Activated CD4-positive, alpha-beta T cell treated with anti-CD3 and anti-CD28 coated beads, Interleukin-2, Interleukin-4, amounts not matched to agents 100 ng/mL and 50 ng/mL, durations not matched to agents 16 hours and 8 hours (primary cell): ENCODE measurements at regions not wholly inside any gene's neighbourhood (a gene's known extent, or its start where the extent isn't known, plus 50 kb on each side); places are given as distances from the start of the nearest gene placed in this dataset.
A peak's percentile ranks its signal among the peaks of the same experiment; 100 is the strongest.

Experiments used
- DNase-seq: peaks from one replicate; pipeline ENCODE4 v3.0.0-alpha.2; 2020; ENCODE audit warnings: low spot score

- no peak for DNase-seq
Observed at GRCh38 chr1:103250441-103250861, 142.1 kb upstream of the COL11A1 start.

GRCh38 chr1:103248417-103249102, 140.2 kb upstream of the COL11A1 start:
- no peak for DNase-seq

DNA sequence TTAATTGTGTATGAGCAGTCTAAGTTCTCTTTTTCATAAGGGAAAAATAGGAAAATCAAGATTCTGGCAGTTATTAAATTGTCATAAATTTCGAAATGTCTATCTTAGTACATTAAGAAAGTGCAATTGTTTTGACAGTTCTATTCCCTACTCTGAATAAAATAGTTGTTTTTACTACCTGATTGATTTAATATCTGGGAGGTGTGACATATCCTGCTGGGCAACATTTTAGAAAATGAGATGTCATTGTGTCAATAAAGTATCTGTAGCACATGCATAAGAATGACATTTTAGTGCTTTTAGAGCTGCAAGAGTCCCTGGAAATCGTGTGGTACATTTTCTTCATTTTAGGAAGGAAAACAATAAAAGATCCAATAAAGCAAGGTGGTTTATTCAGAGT, 139.2 kb upstream of the COL11A1 start:
- DNase-seq, result no peak

DNA sequence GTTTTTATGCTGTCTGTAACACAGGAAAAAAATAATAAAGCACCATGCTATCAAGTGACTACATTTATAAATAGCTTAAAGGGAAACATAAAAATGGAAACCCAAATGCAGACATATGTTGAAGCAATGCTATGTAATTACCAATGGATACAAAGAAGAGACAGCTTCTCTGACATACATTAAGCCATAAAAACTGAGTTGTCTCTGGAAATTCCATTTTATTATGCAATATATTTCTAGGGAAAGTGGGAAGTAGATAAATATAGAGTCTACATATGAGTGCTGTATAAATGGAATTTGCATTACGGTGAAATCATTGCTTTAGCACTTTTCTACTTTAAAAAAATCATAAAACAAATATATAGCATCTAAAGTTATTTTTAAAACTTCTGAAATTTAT, 135.2 kb upstream of the COL11A1 start:
- DNase-seq, result no peak

DNA sequence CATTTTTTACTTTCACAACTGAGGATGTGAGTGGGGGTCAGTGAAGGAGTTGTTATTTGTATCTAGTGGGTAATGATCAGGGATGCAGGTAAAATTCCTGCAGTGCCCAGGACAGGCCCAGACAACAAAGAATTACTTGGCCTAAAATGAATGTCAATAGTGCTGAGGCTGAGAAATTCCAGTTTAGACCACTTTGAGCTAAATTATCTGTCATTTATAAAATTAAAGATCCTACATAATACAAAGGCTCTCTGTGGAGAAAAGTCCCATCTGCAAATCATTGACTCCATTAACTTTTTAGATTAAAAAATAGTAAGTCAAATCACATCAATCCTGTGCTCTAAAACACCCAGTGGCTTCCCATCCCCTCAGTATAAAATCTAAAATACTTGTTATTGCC, 130.7 kb upstream of the COL11A1 start:
- no peak for DNase-seq

DNA sequence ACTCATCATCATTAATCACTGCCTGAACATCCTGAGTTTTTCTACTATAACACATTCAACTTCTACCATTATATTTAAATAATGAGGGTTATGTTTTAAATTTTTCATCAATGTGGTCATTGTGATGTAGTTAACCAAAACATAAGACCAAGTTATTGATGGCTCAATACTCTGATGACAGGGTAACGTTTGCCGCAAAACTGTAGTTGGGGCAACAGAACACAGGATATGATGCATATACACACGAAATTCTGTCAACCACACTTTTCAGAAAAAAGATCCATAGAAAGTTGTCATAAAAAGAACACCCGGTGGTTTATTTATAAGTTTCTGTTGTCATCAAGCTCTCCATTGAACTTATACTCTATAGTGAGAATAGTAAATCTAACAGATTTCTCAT, 121.7 kb upstream of the COL11A1 start:
- no peak for DNase-seq

GRCh38 chr1:103220631-103221041, 112.3 kb upstream of the COL11A1 start:
- no peak for DNase-seq

- no peak for DNase-seq
Observed at GRCh38 chr1:103218821-103219220, 110.5 kb upstream of the COL11A1 start.

DNA sequence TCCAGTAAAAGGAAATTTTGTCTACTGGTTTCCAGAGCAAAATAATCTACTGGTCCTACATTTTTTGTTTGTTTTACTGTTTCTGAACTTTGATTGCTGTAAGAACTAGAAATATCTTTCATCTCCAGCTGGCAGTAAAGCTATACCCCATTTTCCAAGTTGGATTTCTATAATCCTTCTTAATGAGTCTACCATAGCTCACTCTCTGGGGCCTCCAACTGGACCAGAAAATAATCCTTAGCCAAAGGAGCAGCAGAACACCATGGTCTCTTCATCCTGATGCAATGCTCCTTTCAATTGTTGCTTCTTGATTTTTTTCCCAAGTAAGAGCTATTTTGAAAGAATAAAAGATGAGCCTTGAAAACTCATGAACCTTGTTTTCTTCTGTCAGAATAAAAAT, 110.0 kb upstream of the COL11A1 start:
- no peak for DNase-seq

DNA sequence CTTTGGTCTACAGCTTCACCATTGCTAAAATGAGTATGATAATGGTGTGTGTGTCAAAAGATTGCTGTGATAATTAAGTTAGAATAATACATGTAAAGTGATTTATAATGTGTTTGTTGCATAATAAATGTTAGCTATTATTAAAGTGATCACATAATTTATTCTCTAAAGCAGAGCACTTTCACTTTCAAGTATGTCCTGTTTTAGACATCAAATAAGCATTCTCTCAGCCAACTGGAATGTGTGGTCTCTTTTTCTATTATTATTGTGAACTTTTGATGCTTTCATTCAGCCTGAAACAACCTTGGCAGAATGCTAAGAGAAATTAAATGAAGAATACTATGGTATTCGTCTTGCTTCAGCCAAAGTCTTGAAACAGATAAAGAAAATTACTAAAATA, 102.8 kb upstream of the COL11A1 start:
- DNase-seq, result no peak

GRCh38 chr1:103208844-103209243, 100.5 kb upstream of the COL11A1 start:
- DNase-seq, result no peak

GRCh38 chr1:103199001-103199400, 90.7 kb upstream of the COL11A1 start:
- no peak for DNase-seq

- DNase-seq, result no peak
Observed at GRCh38 chr1:103198076-103198475, 89.8 kb upstream of the COL11A1 start.

DNA sequence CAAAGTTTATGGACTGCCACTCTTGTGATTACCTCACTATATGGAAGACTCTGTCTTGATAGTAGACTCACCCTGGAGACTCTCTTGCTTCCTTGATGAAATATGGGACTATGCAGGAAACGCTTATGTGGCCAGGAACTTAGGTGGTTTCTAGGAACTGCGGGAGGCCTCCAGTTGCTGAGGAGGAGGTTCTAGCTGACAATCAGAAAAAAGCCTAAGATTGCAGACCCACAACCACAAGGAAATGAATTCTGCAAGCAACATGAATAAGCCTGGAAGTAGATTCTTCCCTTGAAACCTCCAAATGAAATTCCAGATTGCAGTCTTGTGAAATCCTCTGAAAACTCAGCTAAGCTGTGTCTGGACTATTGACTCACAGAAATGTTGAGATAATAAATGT, 88.9 kb upstream of the COL11A1 start:
- DNase-seq, result no peak

DNA sequence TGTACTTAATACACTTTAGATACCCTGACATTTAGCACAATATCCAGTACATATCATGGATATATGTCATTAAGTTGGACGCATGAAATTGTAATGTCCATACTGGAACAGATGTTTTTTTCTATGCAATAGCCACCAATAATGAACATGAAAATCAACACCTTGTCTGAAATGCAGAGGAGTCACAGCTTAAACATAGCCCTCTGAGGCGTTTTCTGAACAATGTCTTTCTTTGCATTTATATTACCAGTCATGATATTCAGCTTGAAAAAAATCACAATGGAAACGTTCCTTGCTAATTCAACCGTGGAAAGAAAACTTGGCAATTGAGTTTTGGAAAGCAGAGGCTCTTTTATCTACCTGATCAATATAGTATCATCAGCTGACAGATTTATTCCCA, 86.7 kb upstream of the COL11A1 start:
- DNase-seq, result no peak

DNA sequence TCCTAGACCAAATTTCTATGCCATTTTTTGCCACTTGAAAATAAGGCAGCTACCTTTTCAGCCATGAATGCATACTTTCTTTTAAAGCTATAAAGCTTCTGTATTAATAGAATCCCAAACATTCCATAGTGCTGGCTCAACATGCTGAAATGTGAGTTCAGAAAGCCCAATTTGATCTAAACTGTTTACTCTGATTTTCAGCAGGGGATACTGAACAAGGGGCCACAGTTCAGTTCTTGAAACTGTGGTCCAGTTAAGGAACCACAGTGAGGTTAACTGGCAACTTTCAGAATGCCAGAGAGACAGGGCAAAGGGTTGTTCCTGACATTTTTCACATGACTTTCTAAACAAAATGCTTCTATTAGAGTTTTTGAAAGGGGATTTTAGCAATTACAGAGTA, 85.7 kb upstream of the COL11A1 start:
- DNase-seq, result no peak

- DNase-seq, result no peak
Observed at GRCh38 chr1:103191327-103191726, 83.0 kb upstream of the COL11A1 start.

GRCh38 chr1:103190766-103191165, 82.4 kb upstream of the COL11A1 start:
- no peak for DNase-seq

DNA sequence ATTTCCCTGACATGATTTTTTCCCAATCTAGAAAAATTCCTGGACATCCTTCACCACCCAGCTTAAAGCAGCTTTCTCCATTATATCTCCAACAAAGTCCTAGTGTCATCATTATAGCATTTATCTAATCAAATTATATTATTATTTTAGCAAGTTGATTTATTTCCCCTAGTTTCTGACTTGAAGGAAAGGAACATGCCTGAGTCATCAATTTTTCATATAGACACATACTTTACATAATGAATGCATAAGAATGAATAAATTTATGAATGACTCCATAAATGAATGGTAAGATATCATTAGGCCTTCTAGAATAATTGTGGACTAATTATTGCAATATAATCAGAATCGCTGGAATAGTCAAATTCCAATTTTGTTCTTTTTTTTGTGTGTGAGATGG, 79.4 kb upstream of the COL11A1 start:
- DNase-seq, result no peak

GRCh38 chr1:103180660-103181059, 72.3 kb upstream of the COL11A1 start:
- no peak for DNase-seq

DNA sequence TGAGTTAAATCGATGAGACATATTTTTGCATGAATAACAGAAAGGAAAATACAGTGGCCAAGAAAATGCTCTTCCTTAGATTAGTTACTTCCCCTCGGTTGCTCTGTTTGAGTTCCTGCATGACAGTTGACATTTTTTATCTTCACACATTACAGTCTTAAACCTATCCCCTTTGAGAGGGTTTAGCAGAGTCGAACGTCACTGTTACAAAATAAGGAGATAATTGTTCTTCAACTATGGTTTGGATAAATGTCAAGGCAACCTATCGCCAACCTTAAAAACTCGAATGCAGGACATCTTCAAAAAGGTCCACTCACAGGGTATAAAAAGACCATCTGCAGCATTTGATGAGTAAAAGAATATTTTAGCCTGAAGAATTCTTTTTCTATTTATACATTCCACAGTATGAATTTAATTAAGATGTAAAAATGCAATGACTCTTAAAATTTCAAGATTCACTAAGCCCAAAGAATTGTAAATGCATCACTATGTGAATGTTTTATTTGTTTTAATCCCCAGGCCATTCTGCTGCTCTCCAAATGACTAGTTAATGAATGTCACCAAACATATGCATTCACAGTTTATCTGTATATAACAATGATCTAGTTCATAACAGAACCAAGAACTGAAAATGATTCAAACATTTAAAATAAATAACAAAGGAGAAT, 68.9 kb upstream of the COL11A1 start:
- no peak for DNase-seq

DNA sequence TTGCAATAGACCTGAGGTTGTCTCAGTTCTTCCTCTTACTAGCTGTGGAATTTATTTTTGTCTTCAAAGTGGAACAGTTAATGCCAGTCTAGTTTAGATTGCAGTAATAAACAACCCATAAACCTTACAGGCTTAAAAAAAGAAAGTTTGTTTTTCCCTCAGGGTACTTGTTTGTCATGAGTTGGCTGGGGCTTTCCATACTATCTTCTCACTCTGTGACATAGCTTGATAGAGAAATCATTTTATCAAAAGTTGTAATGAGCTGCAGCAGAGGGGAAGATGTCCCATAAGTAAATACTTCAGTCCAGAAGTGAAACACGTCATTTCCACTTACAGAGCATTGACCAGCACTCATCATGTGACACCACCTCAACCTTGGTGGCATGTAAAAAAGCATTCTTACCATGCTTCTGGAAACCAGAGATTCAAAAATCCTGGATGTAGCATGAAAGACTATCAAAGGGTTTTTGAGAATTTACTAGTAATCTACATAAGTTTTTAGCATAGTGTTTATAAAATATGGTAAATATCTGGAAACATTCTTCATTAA, 62.8 kb upstream of the COL11A1 start:
- DNase-seq, result no peak

- no peak for DNase-seq
Observed at GRCh38 chr1:103170609-103171008, 62.3 kb upstream of the COL11A1 start.

- peak; percentile 75 for DNase-seq
Observed at GRCh38 chr1:103162360-103162759, 54.0 kb upstream of the COL11A1 start.
